Calu3 (cell line): ENCODE measurements at regions not wholly inside any gene's neighbourhood (a gene's known extent, or its start where the extent isn't known, plus 50 kb on each side); places are given as distances from the start of the nearest gene placed in this dataset.

Experiments used
- BruUV-seq: library from RNA; stranded (reverse); fragments of 400-500 nt; replicated peaks from 2 replicates; lab custom pipeline; 2021; lab: Mats Ljungman, UMichigan
- CTCF ChIA-PET: fragments of 300-600 bp; sonication (Branson Sonifier 250); formaldehyde crosslinking; loops from one replicate; lab custom pipeline; 2022; ENCODE audit warnings: antibody characterized with exemption; lab: Charles Lee
- DNase-seq: peaks from one replicate; pipeline ENCODE4 v3.0.0; 2022
- H3K27ac Mint-ChIP-seq: one replicate; pipeline ENCODE4 v1.8.0; 2022; ENCODE audit warnings: mixed read lengths; ENCODE audit not compliant: unreplicated experiment
- H3K27me3 Mint-ChIP-seq: one replicate; pipeline ENCODE4 v1.8.0; 2022; ENCODE audit warnings: mixed read lengths; ENCODE audit not compliant: unreplicated experiment
- H3K36me3 Mint-ChIP-seq: one replicate; pipeline ENCODE4 v1.8.0; 2022; ENCODE audit warnings: mild to moderate bottlenecking, moderate library complexity, mixed read lengths; ENCODE audit not compliant: insufficient read depth, unreplicated experiment
- H3K4me1 Mint-ChIP-seq: one replicate; pipeline ENCODE4 v1.8.0; 2022; ENCODE audit warnings: mild to moderate bottlenecking, low read depth, mixed read lengths; ENCODE audit not compliant: unreplicated experiment
- H3K4me3 Mint-ChIP-seq: one replicate; pipeline ENCODE4 v1.8.0; 2022; ENCODE audit warnings: mild to moderate bottlenecking, low read depth, moderate library complexity, mixed read lengths; ENCODE audit not compliant: unreplicated experiment
- H3K9me3 Mint-ChIP-seq: one replicate; pipeline ENCODE4 v1.8.0; 2022; ENCODE audit warnings: low read depth, mixed read lengths; ENCODE audit not compliant: unreplicated experiment
- CTCF ChIP-seq: fragments of 200-600 bp; IDR thresholded peaks from one replicate; pipeline ENCODE4 v1.8.0; 2022; ENCODE audit warnings: antibody characterized with exemption; ENCODE audit not compliant: unreplicated experiment
- intact Hi-C: fragments of 100-400 bp; cut with micrococcal nuclease; formaldehyde crosslinking; loops from one replicate; pipeline ENCODE4 v1.10.0; 2022; ENCODE audit not compliant: unreplicated experiment

DNA sequence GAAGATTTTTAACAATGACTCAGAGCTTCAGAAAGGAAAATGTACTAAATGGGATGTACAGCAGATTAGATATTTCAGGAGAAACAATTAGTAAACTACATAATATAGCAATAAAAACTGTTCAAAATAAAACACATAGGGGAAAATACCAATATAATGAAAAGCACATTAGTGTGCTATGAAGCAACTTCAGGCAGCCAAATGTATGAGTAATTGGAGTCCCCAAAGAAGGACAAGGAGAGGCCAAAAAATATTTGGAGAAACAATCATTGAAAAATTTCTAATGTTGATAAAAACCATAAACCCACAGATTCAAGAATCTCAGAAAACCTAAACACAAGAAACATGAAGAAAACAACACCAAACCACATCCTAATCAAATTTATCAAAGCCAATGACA lies 129.3 kb upstream of the CHRDL1 start:
- CTCF ChIA-PET, result no interaction called here
- no peak overlapping the region for H3K4me3 Mint-ChIP-seq
- H3K27me3 Mint-ChIP-seq, result no peaks in the 10 kb centered on the region
- intact Hi-C loops, result no loop called here
- H3K4me1 Mint-ChIP-seq, result no peaks in the 10 kb centered on the region
- H3K36me3 Mint-ChIP-seq, result no peaks in the 10 kb centered on the region
- H3K27ac Mint-ChIP-seq, result no peak overlapping the region
- H3K9me3 Mint-ChIP-seq, result peaks cover 5% of the 10 kb centered on the region
- no peak for DNase-seq
- TF ChIP-seq CTCF, result no peak
- no TSS peak for BruUV-seq

- Mint-ChIP-seq H3K36me3 (no peaks in the 10 kb centered on the region), H3K9me3 (peaks cover 2% of the 10 kb centered on the region), H3K4me3 (no peak overlapping the region), H3K27me3 (no peaks in the 10 kb centered on the region), H3K27ac (no peak overlapping the region), H3K4me1 (no peaks in the 10 kb centered on the region)
- no peak for TF ChIP-seq CTCF
- no peak for DNase-seq
- BruUV-seq, result no TSS peak
- CTCF ChIA-PET, result no interaction called here
- intact Hi-C loops, result no loop called here
These were observed 125.4 kb upstream of the CHRDL1 start for GRCh38 chrX:110920991-110921390.

DNA sequence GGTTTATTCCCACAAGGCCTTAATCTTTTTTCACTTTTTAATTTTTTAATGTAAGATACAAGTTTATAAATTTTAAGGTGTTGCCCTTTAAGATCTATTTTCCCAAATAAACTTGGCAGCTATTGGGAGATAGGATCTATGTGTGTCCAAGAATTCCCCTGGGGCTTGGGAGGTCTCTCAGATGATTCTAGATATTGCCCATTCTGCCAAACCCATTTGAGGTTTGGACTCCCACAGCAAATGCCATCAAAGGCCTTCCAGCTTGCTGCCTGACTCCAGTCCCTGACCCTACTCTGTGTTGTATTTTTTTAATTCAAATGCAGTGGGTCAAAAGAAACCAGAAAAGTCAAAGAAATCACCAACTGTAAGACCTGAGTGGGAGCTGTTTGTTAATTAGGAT lies 120.0 kb upstream of the CHRDL1 start:
- Mint-ChIP-seq H3K36me3 (no peaks in the 10 kb centered on the region), H3K27me3 (no peaks in the 10 kb centered on the region), H3K27ac (no peak overlapping the region), H3K4me3 (no peak overlapping the region), H3K9me3 (no peaks in the 10 kb centered on the region), H3K4me1 (no peaks in the 10 kb centered on the region)
- intact Hi-C loops, result no loop called here
- BruUV-seq, result no TSS peak
- CTCF ChIA-PET, result no interaction called here
- no peak for DNase-seq
- TF ChIP-seq CTCF, result no peak

DNA sequence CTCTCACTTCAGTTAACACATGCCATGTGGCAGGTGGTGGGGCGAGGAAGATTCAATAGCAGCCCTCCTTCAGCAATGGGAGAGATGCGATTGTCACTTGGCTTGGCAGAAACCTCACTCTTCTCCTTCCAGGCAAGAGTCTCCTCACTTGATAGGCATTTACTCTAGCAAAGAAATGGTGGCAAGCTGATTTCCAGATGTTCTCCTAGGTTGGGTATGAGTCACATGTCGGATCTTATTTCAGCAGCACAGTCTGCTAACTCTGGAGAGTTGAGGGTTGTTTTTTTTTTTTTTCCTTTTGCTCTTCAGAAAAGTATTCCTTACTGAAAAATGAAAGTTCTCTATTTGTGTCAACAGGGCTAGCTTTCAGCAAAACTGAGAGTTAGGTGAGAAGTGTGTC lies 119.5 kb upstream of the CHRDL1 start:
- no peak for TF ChIP-seq CTCF
- H3K27ac Mint-ChIP-seq, result no peak overlapping the region
- H3K27me3 Mint-ChIP-seq, result no peaks in the 10 kb centered on the region
- intact Hi-C loops, result no loop called here
- no peaks in the 10 kb centered on the region for H3K9me3 Mint-ChIP-seq
- CTCF ChIA-PET, result no interaction called here
- no TSS peak for BruUV-seq
- DNase-seq, result no peak
- no peak overlapping the region for H3K4me3 Mint-ChIP-seq
- no peaks in the 10 kb centered on the region for H3K36me3 Mint-ChIP-seq
- no peaks in the 10 kb centered on the region for H3K4me1 Mint-ChIP-seq
